Glutamatergic neuron (in vitro differentiated cells): ENCODE measurements at regions not wholly inside any gene's neighbourhood (a gene's known extent, or its start where the extent isn't known, plus 50 kb on each side); places are given as distances from the start of the nearest gene placed in this dataset.

Experiments
- DNase-seq: peaks from one replicate; pipeline ENCODE4 v3.0.0; 2022
- H3K27ac Mint-ChIP-seq: one replicate; pipeline ENCODE4 v1.8.0; 2020; ENCODE audit warnings: mild to moderate bottlenecking, mixed read lengths, inconsistent platforms; ENCODE audit not compliant: unreplicated experiment
- H3K27me3 Mint-ChIP-seq: one replicate; pipeline ENCODE4 v1.8.0; 2020; ENCODE audit warnings: mild to moderate bottlenecking, moderate library complexity, mixed read lengths, inconsistent platforms; ENCODE audit not compliant: unreplicated experiment
- H3K36me3 Mint-ChIP-seq: one replicate; pipeline ENCODE4 v1.8.0; 2020; ENCODE audit warnings: mild to moderate bottlenecking, mixed read lengths, inconsistent platforms; ENCODE audit not compliant: unreplicated experiment
- H3K4me1 Mint-ChIP-seq: one replicate; pipeline ENCODE4 v1.8.0; 2020; ENCODE audit warnings: mild to moderate bottlenecking, low read depth, mixed read lengths, inconsistent platforms; ENCODE audit not compliant: unreplicated experiment
- H3K4me3 Mint-ChIP-seq: one replicate; pipeline ENCODE4 v1.8.0; 2020; ENCODE audit warnings: mild to moderate bottlenecking, mixed read lengths, inconsistent platforms; ENCODE audit not compliant: unreplicated experiment
- H3K9me3 Mint-ChIP-seq: one replicate; pipeline ENCODE4 v1.8.0; 2020; ENCODE audit warnings: mild to moderate bottlenecking, moderate library complexity, mixed read lengths, inconsistent platforms; ENCODE audit not compliant: unreplicated experiment
- CTCF ChIP-seq: fragments of 200-600 bp; sonication (generic); IDR thresholded peaks from one replicate; pipeline ENCODE4 v1.5.0; 2021; ENCODE audit not compliant: partially characterized antibody, unreplicated experiment

- peaks cover 2% of the 10 kb centered on the region for H3K27me3 Mint-ChIP-seq
- H3K4me1 Mint-ChIP-seq, result no peaks in the 10 kb centered on the region
- no peak overlapping the region for H3K27ac Mint-ChIP-seq
- DNase-seq, result no peak
- no peak for TF ChIP-seq CTCF
- no peak overlapping the region for H3K4me3 Mint-ChIP-seq
- no peaks in the 10 kb centered on the region for H3K9me3 Mint-ChIP-seq
- no peaks in the 10 kb centered on the region for H3K36me3 Mint-ChIP-seq
These were observed 223.5 kb downstream of the PIK3C3 start for GRCh38 chr18:42178376-42179080.

- peaks cover 4% of the 10 kb centered on the region for H3K27me3 Mint-ChIP-seq
- H3K4me1 Mint-ChIP-seq, result peaks cover 5% of the 10 kb centered on the region
- H3K4me3 Mint-ChIP-seq, result no peak overlapping the region
- H3K27ac Mint-ChIP-seq, result no peak overlapping the region
- peaks cover 4% of the 10 kb centered on the region for H3K9me3 Mint-ChIP-seq
- no peak for DNase-seq
- TF ChIP-seq CTCF, result no peak
- peaks cover 7% of the 10 kb centered on the region for H3K36me3 Mint-ChIP-seq
These were observed 224.6 kb downstream of the PIK3C3 start for GRCh38 chr18:42179542-42180121.

GRCh38 chr18:42181474-42181873 lies 226.4 kb downstream of the PIK3C3 start:
- Mint-ChIP-seq H3K27ac (no peak overlapping the region), H3K36me3 (peaks cover 15% of the 10 kb centered on the region), H3K4me3 (no peak overlapping the region), H3K27me3 (peaks cover 5% of the 10 kb centered on the region), H3K9me3 (peaks cover 5% of the 10 kb centered on the region), H3K4me1 (peaks cover 15% of the 10 kb centered on the region)
- DNase-seq, result no peak
- TF ChIP-seq CTCF, result no peak

GRCh38 chr18:42182728-42183700 lies 228.0 kb downstream of the PIK3C3 start:
- Mint-ChIP-seq H3K9me3 (peaks cover 8% of the 10 kb centered on the region), H3K36me3 (peaks cover 15% of the 10 kb centered on the region), H3K4me3 (no peak overlapping the region), H3K27me3 (peaks cover 5% of the 10 kb centered on the region), H3K4me1 (peaks cover 28% of the 10 kb centered on the region), H3K27ac (no peak overlapping the region)
- no peak for TF ChIP-seq CTCF
- no peak for DNase-seq
